Lower leg skin (tissue), 4 donors: ENCODE measurements at regions not wholly inside any gene's neighbourhood (a gene's known extent, or its start where the extent isn't known, plus 50 kb on each side); places are given as distances from the start of the nearest gene placed in this dataset.
"Not testable (repeated sequence)": the region's sequence is repeated elsewhere in the genome, so short reads cannot be mapped to it uniquely, and the experiment has no call there.

Experiments used
- DNase-seq, 2 donors: peaks; one replicate each; pipeline ENCODE4 v3.0.0-alpha.2; 2019; ENCODE audit warnings: low spot score in 2 of 2
- H3K4me3 ChIP-seq: fragments of 200-600 bp; sonication (generic); 2 replicates; pipeline ENCODE4 v1.5.1; 2017; ENCODE audit warnings: mild to moderate bottlenecking, low read depth; ENCODE audit not compliant: poor library complexity, severe bottlenecking
- POLR2A ChIP-seq, 2 donors: fragments of 450-650 bp; IDR thresholded peaks; one replicate each; pipeline ENCODE4 v1.6.1; 2016 to 2017; ENCODE audit warnings: antibody characterized with exemption in 2 of 2, mild to moderate bottlenecking in 1 of 2, moderate library complexity in 1 of 2
- WGBS, 2 donors: methylation state at CpG; one replicate each; pipeline ENCODE4 v1.1.5; 2018; 5-methylcytosine and 5-hydroxymethylcytosine counted together
- intact Hi-C: fragments of 100-400 bp; cut with DNase I; formaldehyde crosslinking; loops from one replicate; pipeline ENCODE4 v1.15.0; 2023; ENCODE audit warnings: low total_unique reads
- TF ChIP-seq, protein P1 (sequence below), 3 donors: fragments of 450-650 bp; IDR thresholded peaks; one replicate each; pipeline ENCODE4 v1.5.1; 2016; ENCODE audit warnings: antibody characterized with exemption in 3 of 3, mild to moderate bottlenecking in 3 of 3, moderate library complexity in 2 of 3

DNA sequence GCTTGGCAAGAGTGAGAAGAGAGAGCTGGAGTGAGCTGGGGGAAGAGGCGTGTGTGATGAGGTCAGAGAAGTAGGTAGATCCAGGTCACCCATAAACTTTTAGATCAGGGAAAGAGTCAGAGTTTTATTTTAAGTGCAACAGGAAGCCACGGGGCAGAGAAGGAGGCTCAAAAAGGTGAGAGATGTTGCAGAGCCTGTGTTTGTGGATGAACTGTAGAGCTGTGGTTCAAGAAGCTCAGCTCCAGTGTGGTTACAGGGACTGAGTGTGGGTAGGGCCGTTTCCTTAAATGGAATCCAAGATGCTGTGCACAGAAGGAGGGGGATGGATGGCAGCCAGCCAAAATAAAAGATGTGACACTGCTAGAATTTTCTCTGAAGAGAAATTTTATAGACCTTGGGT is 337.2 kb downstream of the SATB1 start:
- H3K4me3 ChIP-seq: no peak overlapping the region
- WGBS, 2 donors: 31 to 35% methylated on average over 3 of the region's 3 CpGs
- intact Hi-C loops: no loop called here
- DNase-seq: no peak
- no peak for TF ChIP-seq POLR2A (IDR thresholded peaks at IDR 0.05)
- TF ChIP-seq, protein P1, sequence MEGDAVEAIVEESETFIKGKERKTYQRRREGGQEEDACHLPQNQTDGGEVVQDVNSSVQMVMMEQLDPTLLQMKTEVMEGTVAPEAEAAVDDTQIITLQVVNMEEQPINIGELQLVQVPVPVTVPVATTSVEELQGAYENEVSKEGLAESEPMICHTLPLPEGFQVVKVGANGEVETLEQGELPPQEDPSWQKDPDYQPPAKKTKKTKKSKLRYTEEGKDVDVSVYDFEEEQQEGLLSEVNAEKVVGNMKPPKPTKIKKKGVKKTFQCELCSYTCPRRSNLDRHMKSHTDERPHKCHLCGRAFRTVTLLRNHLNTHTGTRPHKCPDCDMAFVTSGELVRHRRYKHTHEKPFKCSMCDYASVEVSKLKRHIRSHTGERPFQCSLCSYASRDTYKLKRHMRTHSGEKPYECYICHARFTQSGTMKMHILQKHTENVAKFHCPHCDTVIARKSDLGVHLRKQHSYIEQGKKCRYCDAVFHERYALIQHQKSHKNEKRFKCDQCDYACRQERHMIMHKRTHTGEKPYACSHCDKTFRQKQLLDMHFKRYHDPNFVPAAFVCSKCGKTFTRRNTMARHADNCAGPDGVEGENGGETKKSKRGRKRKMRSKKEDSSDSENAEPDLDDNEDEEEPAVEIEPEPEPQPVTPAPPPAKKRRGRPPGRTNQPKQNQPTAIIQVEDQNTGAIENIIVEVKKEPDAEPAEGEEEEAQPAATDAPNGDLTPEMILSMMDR (IDR thresholded peaks at IDR 0.05): no peak

DNA sequence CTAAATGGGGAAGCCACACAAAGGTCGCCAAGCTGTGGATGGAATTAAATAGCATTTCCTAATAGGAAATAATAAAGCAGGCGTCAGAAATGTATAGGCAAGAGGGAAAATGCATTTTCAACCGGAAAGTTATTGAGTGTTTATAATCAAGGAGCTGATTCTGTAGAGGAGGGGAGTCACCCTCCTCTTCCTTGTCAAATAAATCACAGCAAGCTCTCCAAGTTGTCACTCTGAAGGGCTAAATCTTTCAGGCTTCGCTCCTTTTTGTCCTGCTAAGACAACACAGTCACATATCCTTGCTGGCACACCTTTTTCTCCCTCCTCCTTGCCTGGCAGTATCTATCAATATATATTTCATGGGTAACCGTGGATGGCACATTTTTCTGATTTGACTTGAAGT is 338.4 kb downstream of the SATB1 start:
- no peak for DNase-seq
- intact Hi-C loops: no loop called here
- WGBS, 2 donors: 52 to 61% methylated on average over 5 of the region's 5 CpGs
- no peak overlapping the region for H3K4me3 ChIP-seq
- TF ChIP-seq POLR2A (IDR thresholded peaks at IDR 0.05): no peak
- TF ChIP-seq, protein P1 (IDR thresholded peaks at IDR 0.05): no peak

DNA sequence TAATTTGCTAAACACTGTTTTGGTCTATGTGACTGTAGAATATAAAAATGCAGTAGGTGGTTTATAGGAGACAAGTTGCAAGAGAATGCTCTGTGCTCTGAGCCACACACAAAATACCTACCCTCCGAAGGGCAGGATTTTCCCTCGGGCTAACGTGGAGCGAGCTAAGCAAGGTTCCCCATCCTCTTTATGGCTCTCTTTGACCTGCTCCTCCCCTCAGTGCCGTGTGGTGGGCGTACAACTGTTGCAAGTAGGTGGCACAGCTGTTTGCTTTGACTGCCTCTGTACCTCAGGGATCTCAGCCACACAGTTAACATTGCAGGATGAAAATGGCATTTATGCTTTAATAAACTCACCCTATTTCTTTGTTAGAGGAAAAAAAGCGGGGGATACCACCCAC is 339.1 kb downstream of the SATB1 start:
- peak in 1 of 2 donors; percentile 31 for DNase-seq
- WGBS, 2 donors: 43 to 63% methylated on average over 7 of the region's 7 CpGs
- no peak overlapping the region for H3K4me3 ChIP-seq
- no peak for TF ChIP-seq POLR2A (IDR thresholded peaks at IDR 0.05)
- TF ChIP-seq, protein P1 (IDR thresholded peaks at IDR 0.05): no peak
- intact Hi-C loops: no loop called here

DNA sequence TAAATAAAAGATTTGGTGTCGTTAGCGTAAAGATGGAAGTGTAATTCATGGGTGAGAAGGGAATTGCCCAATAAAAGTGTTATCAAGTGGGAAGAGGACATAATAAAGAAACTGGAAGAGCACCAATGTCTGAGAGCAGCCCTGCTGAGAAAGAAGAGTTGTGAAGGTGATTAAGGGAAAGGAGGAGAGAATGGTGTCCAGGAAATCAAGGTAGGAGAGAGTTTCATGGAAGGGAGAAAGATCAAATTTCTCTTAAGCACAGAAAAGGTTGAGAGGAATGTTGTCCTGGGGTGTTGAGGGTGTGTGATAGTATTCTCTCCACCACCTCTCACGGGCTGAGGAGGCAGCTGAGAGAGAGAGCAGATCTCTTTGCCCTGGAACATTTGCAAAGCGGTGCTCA is 339.7 kb downstream of the SATB1 start:
- TF ChIP-seq POLR2A (IDR thresholded peaks at IDR 0.05): no peak
- TF ChIP-seq, protein P1 (IDR thresholded peaks at IDR 0.05): no peak
- no peak for DNase-seq
- 74 to 80% methylated on average over 4 of the region's 4 CpGs for WGBS, 2 donors
- H3K4me3 ChIP-seq: no peak overlapping the region
- intact Hi-C loops: no loop called here

DNA sequence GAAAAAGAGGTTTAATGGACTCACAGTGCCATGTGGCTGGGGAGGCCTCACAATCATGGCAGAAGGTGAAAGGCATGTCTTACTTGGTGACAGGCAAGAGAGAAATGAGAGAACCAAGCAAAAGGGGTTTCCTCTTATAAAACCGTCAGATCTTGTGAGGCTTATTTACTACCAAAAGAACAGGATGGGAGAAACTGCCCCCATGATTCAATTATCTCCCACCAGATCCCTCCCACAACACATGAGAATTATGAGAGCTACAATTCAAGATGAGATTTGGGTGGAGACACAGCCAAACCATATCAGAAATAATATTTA is 340.8 kb upstream of the TBC1D5 start:
- H3K4me3 ChIP-seq, intact Hi-C loops, DNase-seq: not testable (repeated sequence)
- WGBS, 2 donors: 79 to 87% methylated on average over 1 of the region's 1 CpG

DNA sequence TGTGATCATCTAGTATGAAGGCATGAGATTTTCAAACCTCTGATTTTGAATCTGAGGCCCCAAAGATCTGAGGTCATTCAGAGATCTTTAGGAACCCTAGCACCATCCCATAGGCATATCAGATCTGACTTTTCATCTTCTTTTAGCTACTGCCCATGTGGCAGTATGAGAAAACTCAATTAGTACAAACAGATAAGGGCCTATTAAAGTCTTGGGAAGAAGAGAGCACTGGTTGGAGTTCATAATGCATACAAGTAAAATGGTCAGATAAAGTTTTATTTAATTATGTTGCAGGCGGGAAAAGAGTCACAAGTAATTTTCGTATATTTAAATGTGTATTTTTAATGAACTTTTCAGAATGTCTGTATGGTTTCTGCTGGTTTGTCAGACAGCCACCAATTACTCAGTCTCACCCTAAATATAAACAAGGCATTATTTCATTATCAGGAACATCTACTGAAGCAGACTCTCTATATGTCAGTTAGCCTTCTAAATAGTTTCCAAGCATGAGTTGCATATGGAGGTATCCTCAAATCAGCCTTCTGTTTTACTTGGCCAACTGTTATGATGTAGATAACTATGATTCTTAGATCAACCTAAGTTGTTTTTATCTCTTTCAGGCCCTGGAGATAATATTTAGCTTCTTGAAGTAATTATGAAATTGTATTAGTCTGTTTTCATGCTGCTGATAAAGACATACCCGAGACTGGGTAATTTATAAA is 340.3 kb upstream of the TBC1D5 start:
- 87 to 89% methylated on average over 3 of the region's 3 CpGs for WGBS, 2 donors
- intact Hi-C loops: no loop called here
- no peak for TF ChIP-seq POLR2A (IDR thresholded peaks at IDR 0.05)
- TF ChIP-seq, protein P1 (IDR thresholded peaks at IDR 0.05): no peak
- no peak for DNase-seq
- H3K4me3 ChIP-seq: no peak overlapping the region
